ENCODE measurements at regions not wholly inside any gene's neighbourhood (a gene's known extent, or its start where the extent isn't known, plus 50 kb on each side); places are given as distances from the start of the nearest gene placed in this dataset.

DNA sequence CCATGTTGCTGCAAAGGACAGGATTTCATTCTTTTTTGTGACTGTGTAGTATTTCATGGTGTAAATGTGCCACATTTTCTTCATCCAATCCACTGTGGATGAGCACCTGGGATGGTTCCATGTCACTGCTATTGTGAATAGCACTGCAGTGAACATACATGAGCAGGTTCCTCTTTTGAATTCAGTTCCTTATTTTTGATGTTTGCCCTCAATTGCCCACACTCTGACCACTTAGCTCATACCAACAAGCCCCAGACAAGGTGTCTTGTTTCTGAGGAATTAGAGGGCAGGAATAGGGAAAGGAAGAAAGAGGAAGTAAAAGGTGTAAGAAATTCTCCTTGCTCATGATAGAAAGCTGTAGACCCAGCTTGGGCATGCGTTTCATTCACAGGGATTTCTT, 244.2 kb upstream of the ZNF507 start:
- TF ChIP-seq CREB1 (IDR thresholded peaks at IDR 0.05; ENCODE audit: low read depth) (no peak), EP300 (IDR thresholded peaks at IDR 0.05; ENCODE audit: borderline replicate concordance) (no peak), RAD21 (IDR thresholded peaks at IDR 0.05; ENCODE audit: low read depth) (no peak)
- TF ChIP-seq, protein P1, sequence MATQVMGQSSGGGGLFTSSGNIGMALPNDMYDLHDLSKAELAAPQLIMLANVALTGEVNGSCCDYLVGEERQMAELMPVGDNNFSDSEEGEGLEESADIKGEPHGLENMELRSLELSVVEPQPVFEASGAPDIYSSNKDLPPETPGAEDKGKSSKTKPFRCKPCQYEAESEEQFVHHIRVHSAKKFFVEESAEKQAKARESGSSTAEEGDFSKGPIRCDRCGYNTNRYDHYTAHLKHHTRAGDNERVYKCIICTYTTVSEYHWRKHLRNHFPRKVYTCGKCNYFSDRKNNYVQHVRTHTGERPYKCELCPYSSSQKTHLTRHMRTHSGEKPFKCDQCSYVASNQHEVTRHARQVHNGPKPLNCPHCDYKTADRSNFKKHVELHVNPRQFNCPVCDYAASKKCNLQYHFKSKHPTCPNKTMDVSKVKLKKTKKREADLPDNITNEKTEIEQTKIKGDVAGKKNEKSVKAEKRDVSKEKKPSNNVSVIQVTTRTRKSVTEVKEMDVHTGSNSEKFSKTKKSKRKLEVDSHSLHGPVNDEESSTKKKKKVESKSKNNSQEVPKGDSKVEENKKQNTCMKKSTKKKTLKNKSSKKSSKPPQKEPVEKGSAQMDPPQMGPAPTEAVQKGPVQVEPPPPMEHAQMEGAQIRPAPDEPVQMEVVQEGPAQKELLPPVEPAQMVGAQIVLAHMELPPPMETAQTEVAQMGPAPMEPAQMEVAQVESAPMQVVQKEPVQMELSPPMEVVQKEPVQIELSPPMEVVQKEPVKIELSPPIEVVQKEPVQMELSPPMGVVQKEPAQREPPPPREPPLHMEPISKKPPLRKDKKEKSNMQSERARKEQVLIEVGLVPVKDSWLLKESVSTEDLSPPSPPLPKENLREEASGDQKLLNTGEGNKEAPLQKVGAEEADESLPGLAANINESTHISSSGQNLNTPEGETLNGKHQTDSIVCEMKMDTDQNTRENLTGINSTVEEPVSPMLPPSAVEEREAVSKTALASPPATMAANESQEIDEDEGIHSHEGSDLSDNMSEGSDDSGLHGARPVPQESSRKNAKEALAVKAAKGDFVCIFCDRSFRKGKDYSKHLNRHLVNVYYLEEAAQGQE (IDR thresholded peaks at IDR 0.05; ENCODE audit: low read depth), result no peak
- TF ChIP-seq, protein P2, sequence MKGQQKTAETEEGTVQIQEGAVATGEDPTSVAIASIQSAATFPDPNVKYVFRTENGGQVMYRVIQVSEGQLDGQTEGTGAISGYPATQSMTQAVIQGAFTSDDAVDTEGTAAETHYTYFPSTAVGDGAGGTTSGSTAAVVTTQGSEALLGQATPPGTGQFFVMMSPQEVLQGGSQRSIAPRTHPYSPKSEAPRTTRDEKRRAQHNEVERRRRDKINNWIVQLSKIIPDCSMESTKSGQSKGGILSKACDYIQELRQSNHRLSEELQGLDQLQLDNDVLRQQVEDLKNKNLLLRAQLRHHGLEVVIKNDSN (IDR thresholded peaks at IDR 0.05), result no peak

All from Ishikawa (cell line).